ENCODE measurements at regions not wholly inside any gene's neighbourhood (a gene's known extent, or its start where the extent isn't known, plus 50 kb on each side); places are given as distances from the start of the nearest gene placed in this dataset.

DNA sequence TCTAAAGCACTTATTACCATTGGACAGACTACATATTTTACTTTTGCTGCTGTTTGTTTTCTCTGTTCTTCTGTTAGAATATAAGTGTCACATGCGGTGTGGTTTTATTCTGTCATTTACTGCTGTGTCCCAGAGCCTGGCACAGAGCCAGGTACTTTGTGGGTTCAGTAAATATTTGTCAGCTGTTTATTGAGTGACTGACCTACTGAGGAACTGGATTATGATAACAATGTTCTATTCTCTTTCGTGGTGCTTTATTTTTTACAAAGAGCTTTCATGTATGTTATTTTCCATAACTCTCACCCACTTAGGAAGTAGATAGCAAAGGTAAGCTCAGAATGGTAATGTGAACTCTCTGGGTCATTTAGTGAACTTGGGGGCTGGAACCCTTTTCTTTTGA lies 118.8 kb downstream of the RWDD3 start:
- TF ChIP-seq FOXA1 (IDR thresholded peaks at IDR 0.05) (no peak), ZBTB33 (IDR thresholded peaks at IDR 0.05) (no peak), ATF3 (IDR thresholded peaks at IDR 0.05) (no peak), CTCF (IDR thresholded peaks at IDR 0.05; ENCODE audit: low read depth, low read length, missing input control) (no peak), FOXA2 (IDR thresholded peaks at IDR 0.05) (no peak), RAD21 (IDR thresholded peaks at IDR 0.05) (no peak), TAF1 (conservative IDR thresholded peaks at IDR 0.05) (no peak), HNF4A (conservative IDR thresholded peaks at IDR 0.05) (no peak), SP1 (IDR thresholded peaks at IDR 0.05) (no peak), EGR1 (IDR thresholded peaks at IDR 0.05; ENCODE audit: low read depth in 2 of 2) (no peak), NR2F2 (IDR thresholded peaks at IDR 0.05) (no peak), GABPA (IDR thresholded peaks at IDR 0.05 in 1 of 2, conservative IDR thresholded peaks at IDR 0.05 in 1 of 2) (no peak)
- TF ChIP-seq, protein P1, sequence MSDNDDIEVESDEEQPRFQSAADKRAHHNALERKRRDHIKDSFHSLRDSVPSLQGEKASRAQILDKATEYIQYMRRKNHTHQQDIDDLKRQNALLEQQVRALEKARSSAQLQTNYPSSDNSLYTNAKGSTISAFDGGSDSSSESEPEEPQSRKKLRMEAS (IDR thresholded peaks at IDR 0.05): no peak
- TF ChIP-seq, protein P2, sequence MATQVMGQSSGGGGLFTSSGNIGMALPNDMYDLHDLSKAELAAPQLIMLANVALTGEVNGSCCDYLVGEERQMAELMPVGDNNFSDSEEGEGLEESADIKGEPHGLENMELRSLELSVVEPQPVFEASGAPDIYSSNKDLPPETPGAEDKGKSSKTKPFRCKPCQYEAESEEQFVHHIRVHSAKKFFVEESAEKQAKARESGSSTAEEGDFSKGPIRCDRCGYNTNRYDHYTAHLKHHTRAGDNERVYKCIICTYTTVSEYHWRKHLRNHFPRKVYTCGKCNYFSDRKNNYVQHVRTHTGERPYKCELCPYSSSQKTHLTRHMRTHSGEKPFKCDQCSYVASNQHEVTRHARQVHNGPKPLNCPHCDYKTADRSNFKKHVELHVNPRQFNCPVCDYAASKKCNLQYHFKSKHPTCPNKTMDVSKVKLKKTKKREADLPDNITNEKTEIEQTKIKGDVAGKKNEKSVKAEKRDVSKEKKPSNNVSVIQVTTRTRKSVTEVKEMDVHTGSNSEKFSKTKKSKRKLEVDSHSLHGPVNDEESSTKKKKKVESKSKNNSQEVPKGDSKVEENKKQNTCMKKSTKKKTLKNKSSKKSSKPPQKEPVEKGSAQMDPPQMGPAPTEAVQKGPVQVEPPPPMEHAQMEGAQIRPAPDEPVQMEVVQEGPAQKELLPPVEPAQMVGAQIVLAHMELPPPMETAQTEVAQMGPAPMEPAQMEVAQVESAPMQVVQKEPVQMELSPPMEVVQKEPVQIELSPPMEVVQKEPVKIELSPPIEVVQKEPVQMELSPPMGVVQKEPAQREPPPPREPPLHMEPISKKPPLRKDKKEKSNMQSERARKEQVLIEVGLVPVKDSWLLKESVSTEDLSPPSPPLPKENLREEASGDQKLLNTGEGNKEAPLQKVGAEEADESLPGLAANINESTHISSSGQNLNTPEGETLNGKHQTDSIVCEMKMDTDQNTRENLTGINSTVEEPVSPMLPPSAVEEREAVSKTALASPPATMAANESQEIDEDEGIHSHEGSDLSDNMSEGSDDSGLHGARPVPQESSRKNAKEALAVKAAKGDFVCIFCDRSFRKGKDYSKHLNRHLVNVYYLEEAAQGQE (IDR thresholded peaks at IDR 0.05): no peak
- no peak overlapping the region for H3K4me3 ChIP-seq (ENCODE audit: low read depth in 1 of 3, low read length in 3 of 3)
- WGBS: 56% methylated on average over 2 of the region's 2 CpGs
- H3K27me3 ChIP-seq (ENCODE audit: control insufficient read depth in 4 of 4, insufficient read depth in 4 of 4, low read length in 3 of 4): no peaks in the 10 kb centered on the region
- no peaks in the 10 kb centered on the region for H3K4me1 ChIP-seq (ENCODE audit: control insufficient read depth in 4 of 4, insufficient read depth in 4 of 4, low read length in 3 of 4)
- no peaks in the 10 kb centered on the region for H3K36me3 ChIP-seq (ENCODE audit: control insufficient read depth in 4 of 4, insufficient read depth in 3 of 4, low read depth in 1 of 4, low read length in 3 of 4)
- DNase-seq (ENCODE audit: low spot score): no peak
- no peaks in the 10 kb centered on the region for H3K9me3 ChIP-seq (ENCODE audit: control insufficient read depth in 4 of 4, low read length in 3 of 4)
- no peak overlapping the region for H3K27ac ChIP-seq (ENCODE audit: low read depth in 1 of 2, low read length in 2 of 2)
- no peak overlapping the region for H3K9ac ChIP-seq (ENCODE audit: low read depth in 1 of 2, low read length in 2 of 2)

- no peak overlapping the region for H3K27ac ChIP-seq (ENCODE audit: low read depth in 1 of 2, low read length in 2 of 2)
- DNase-seq (ENCODE audit: low spot score): no peak
- H3K4me1 ChIP-seq (ENCODE audit: control insufficient read depth in 4 of 4, insufficient read depth in 4 of 4, low read length in 3 of 4): no peaks in the 10 kb centered on the region
- no peak overlapping the region for H3K4me3 ChIP-seq (ENCODE audit: low read depth in 1 of 3, low read length in 3 of 3)
- no peaks in the 10 kb centered on the region for H3K36me3 ChIP-seq (ENCODE audit: control insufficient read depth in 4 of 4, insufficient read depth in 3 of 4, low read depth in 1 of 4, low read length in 3 of 4)
- WGBS: 49% methylated on average over 3 of the region's 3 CpGs
- TF ChIP-seq, protein P1 (IDR thresholded peaks at IDR 0.05): no peak
- TF ChIP-seq EGR1 (IDR thresholded peaks at IDR 0.05; ENCODE audit: low read depth in 2 of 2) (no peak), HNF4G (IDR thresholded peaks at IDR 0.05) (no peak), TAF1 (conservative IDR thresholded peaks at IDR 0.05) (no peak), FOXA1 (IDR thresholded peaks at IDR 0.05) (no peak), FOXA2 (IDR thresholded peaks at IDR 0.05) (no peak), RXRA (IDR thresholded peaks at IDR 0.05) (no peak), HNF4A (conservative IDR thresholded peaks at IDR 0.05) (no peak), SP1 (IDR thresholded peaks at IDR 0.05) (no peak)
- no peak overlapping the region for H3K9ac ChIP-seq (ENCODE audit: low read depth in 1 of 2, low read length in 2 of 2)
- H3K9me3 ChIP-seq (ENCODE audit: control insufficient read depth in 4 of 4, low read length in 3 of 4): no peaks in the 10 kb centered on the region
- H3K27me3 ChIP-seq (ENCODE audit: control insufficient read depth in 4 of 4, insufficient read depth in 4 of 4, low read length in 3 of 4): no peaks in the 10 kb centered on the region
Observed at GRCh38 chr1:95353194-95353593, 119.2 kb downstream of the RWDD3 start.

Data from liver (tissue), 8 donors.